Liver (tissue), 3 donors: ENCODE measurements at regions not wholly inside any gene's neighbourhood (a gene's known extent, or its start where the extent isn't known, plus 50 kb on each side); places are given as distances from the start of the nearest gene placed in this dataset.

Experiments
- CTCF ChIP-seq: fragments of 150-350 bp; IDR thresholded peaks from 2 replicates; pipeline ENCODE4 v1.5.1; 2017; ENCODE audit warnings: improper control_type of control experiment, low read depth, low read length; ENCODE audit not compliant: missing input control
- HNF4G ChIP-seq: IDR thresholded peaks from 2 replicates; pipeline ENCODE4 v1.6.1; 2016; ENCODE audit warnings: antibody characterized with exemption
- JUND ChIP-seq, 2 donors: IDR thresholded peaks; 2 replicates each; pipeline ENCODE4 v1.6.1; 2016; ENCODE audit warnings: antibody characterized with exemption in 2 of 2
- RAD21 ChIP-seq, 2 donors: IDR thresholded peaks; 2 replicates each; pipeline ENCODE4 v1.6.1; 2016; ENCODE audit warnings: antibody characterized with exemption in 2 of 2, mild to moderate bottlenecking in 2 of 2
- RXRA ChIP-seq, 2 donors: IDR thresholded peaks; 2 replicates each; pipeline ENCODE4 v1.6.1; 2017 to 2018; ENCODE audit warnings: antibody characterized with exemption in 2 of 2, mild to moderate bottlenecking in 1 of 2
- TAF1 ChIP-seq: conservative IDR thresholded peaks from 2 replicates; pipeline ENCODE4 v1.6.1; 2016; ENCODE audit warnings: antibody characterized with exemption, mild to moderate bottlenecking
- YY1 ChIP-seq: IDR thresholded peaks from 2 replicates; pipeline ENCODE4 v1.6.1; 2016; ENCODE audit warnings: antibody characterized with exemption, mild to moderate bottlenecking
- TF ChIP-seq, protein P1 (sequence below): IDR thresholded peaks from 2 replicates; pipeline ENCODE4 v1.6.1; 2016; ENCODE audit warnings: antibody characterized with exemption, mild to moderate bottlenecking
- donor health status: healthy.
- donor health status: healthy.

DNA sequence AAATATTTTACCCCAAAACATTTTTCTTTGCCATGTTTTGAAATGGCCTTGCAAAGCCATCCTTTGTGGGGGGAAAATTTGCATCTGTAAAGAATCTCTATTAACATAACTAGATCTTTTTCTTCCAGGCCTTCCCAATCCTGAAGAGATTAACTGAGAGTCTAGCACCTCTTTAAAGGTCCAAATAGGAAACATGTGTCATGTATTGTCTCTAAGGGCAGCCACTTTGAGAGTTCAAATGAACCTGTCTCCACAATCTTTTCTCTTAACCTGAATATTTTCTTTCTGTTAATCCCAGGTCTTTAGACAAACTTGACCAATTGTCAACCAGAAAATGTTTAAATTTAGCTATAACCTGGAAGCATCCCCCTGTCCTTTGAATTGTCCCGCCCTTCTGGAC is 236.6 kb upstream of the PROK2 start:
- TF ChIP-seq CTCF (no peak), YY1 (no peak), RAD21 (IDR thresholded peaks at IDR 0.05) (no peak), RXRA (IDR thresholded peaks at IDR 0.05) (no peak), TAF1 (no peak), HNF4G (no peak), JUND (IDR thresholded peaks at IDR 0.05) (no peak)
- TF ChIP-seq, protein P1, sequence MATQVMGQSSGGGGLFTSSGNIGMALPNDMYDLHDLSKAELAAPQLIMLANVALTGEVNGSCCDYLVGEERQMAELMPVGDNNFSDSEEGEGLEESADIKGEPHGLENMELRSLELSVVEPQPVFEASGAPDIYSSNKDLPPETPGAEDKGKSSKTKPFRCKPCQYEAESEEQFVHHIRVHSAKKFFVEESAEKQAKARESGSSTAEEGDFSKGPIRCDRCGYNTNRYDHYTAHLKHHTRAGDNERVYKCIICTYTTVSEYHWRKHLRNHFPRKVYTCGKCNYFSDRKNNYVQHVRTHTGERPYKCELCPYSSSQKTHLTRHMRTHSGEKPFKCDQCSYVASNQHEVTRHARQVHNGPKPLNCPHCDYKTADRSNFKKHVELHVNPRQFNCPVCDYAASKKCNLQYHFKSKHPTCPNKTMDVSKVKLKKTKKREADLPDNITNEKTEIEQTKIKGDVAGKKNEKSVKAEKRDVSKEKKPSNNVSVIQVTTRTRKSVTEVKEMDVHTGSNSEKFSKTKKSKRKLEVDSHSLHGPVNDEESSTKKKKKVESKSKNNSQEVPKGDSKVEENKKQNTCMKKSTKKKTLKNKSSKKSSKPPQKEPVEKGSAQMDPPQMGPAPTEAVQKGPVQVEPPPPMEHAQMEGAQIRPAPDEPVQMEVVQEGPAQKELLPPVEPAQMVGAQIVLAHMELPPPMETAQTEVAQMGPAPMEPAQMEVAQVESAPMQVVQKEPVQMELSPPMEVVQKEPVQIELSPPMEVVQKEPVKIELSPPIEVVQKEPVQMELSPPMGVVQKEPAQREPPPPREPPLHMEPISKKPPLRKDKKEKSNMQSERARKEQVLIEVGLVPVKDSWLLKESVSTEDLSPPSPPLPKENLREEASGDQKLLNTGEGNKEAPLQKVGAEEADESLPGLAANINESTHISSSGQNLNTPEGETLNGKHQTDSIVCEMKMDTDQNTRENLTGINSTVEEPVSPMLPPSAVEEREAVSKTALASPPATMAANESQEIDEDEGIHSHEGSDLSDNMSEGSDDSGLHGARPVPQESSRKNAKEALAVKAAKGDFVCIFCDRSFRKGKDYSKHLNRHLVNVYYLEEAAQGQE: no peak
